WI38 (cell line): ENCODE measurements at regions not wholly inside any gene's neighbourhood (a gene's known extent, or its start where the extent isn't known, plus 50 kb on each side); places are given as distances from the start of the nearest gene placed in this dataset.

Source experiments
- H3K4me3 ChIP-seq: 2 replicates; pipeline ENCODE4 v1.5.1; 2011; ENCODE audit warnings: low read depth, mild to moderate bottlenecking, control low read depth, low read length
- TF ChIP-seq, protein P1 (sequence below): IDR thresholded peaks from 2 replicates; pipeline ENCODE4 v1.5.1; 2012; ENCODE audit warnings: low read depth, mild to moderate bottlenecking, control low read depth, low read length

DNA sequence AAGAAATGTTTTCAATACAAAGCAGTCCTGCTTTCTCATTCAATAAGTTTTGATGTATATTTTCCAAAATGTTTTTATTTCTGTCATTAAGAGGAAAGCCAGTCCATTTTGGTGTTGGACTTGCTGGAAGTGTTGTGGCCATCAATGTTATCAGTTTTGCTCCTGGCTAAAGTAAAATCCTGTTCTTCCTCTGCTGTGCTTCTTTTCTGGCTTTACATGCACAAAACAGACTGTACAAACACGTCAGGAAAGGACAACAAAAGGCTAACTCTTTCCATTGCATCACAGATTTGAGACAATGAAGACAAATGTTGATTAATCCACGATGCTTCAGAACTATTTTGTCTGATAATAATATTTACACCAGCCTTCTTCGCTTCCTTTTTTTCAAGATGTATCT is 735.4 kb downstream of the LTN1 start:
- H3K4me3 ChIP-seq = no peak overlapping the region
- TF ChIP-seq, protein P1, sequence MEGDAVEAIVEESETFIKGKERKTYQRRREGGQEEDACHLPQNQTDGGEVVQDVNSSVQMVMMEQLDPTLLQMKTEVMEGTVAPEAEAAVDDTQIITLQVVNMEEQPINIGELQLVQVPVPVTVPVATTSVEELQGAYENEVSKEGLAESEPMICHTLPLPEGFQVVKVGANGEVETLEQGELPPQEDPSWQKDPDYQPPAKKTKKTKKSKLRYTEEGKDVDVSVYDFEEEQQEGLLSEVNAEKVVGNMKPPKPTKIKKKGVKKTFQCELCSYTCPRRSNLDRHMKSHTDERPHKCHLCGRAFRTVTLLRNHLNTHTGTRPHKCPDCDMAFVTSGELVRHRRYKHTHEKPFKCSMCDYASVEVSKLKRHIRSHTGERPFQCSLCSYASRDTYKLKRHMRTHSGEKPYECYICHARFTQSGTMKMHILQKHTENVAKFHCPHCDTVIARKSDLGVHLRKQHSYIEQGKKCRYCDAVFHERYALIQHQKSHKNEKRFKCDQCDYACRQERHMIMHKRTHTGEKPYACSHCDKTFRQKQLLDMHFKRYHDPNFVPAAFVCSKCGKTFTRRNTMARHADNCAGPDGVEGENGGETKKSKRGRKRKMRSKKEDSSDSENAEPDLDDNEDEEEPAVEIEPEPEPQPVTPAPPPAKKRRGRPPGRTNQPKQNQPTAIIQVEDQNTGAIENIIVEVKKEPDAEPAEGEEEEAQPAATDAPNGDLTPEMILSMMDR = no peak

DNA sequence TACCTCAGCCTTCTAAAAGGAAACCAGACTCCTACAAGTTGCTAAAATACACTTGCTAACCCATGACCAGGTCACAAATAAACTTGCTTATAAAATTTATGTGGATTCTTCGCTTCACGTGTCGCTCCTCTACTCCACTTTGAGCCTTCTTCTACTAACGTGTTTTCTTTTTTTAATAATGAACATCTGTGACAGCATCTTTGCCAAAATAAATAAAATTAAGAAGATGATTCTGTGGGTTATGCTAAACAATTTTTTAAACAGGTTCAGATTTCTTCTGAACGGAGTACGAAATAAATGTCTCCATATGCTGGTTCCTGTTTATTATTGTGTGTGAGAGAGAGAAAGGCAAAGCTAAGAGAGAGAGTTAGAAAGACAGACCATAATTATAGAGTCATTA is 735.8 kb downstream of the LTN1 start:
- no peak overlapping the region for H3K4me3 ChIP-seq
- TF ChIP-seq, protein P1 = no peak

DNA sequence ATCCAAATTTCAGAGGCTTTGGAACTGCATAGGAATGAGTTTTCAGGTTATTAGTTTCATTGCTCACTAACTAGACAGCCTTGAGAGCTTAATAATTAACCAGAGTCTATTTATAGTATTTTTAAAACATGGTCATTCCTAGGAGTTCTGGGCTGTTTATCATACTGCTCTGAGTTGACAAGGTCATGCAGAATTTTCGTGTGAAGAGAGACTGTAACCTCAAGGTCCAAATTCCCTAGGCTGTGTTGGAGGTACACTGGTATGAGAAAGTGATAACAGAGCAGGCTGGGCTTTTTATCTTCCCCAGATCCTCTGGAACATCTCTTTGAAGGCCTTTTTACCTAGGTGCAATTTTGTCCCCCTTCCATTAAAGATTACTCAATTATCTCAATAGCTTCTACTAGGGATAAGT is 736.3 kb downstream of the LTN1 start:
- H3K4me3 ChIP-seq = no peak overlapping the region
- TF ChIP-seq, protein P1 = no peak

DNA sequence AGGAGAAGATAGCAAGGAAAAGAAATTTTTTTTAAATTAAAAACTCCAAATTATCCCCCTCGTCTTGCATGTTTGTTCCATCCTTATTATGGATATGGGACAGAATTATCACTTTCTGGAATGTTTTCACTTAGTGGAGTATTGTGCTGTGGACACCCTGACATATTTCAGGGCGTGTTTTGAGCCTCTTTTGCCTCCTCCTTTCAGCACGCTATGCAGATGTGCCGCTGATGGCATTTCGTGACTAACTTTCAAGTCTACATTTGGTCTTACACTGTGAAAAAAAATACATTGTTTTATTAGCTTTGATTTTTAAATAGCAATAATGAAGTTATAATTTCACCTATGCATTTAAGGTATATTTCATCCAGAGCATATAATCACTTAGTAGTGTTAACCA is 738.7 kb downstream of the LTN1 start:
- TF ChIP-seq, protein P1 = no peak
- H3K4me3 ChIP-seq = no peak overlapping the region

DNA sequence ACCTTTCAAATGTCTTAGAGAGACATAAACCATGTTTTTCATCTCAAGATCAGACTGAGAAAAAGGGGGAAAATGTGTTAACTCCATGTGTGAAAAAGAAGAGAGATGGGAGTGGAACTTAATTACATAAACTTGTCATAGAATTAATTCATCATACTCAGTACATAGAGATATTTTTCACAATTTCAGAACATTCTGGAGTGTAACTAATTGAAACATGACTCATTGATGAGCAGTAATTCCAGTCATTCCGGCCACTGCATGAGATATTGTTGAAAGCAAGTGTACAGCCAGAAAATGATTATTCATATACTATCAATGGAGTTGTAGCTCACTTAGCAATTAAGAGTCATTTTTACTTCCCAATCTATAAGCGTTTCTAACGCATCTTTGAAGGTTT is 739.3 kb downstream of the LTN1 start:
- no peak overlapping the region for H3K4me3 ChIP-seq
- TF ChIP-seq, protein P1 = no peak

DNA sequence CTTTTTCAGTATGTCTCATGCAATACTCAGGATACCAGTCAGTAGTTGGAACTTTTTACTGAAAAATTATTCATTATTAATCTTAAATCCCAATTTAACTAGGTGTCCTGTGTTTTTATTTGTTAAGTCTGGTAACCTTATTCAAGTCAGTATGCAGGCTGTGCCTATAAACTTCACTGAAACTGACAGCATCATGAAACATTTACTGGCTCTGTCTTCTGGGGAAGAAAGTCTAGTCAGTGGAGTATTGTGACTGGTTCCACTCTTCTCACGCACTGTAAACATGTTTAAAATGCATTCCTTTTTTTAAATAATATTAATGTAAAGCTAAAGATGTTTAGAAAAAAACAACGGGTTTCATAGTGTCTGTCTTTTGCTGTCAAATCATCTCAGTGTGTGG is 739.7 kb downstream of the LTN1 start:
- H3K4me3 ChIP-seq = no peak overlapping the region
- TF ChIP-seq, protein P1 = no peak

DNA sequence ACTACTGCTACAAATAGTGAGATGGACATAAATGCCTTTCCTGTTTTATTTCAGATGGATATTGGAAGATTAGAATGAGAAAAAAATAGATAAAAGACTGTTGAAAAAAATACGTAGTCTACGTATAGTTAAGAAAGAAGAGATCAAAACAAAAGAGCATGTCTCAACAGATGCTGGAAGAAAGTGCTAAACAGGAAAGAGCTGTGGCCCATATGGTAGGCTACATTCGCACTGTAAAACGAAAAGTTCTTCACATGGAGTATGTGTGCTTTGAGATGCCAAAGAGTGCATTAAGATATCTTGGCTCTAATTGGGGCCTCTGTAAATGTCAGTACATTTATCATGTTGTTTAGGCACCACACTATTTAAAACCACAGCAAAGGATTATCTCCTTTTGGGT is 741.7 kb downstream of the LTN1 start:
- TF ChIP-seq, protein P1 = no peak
- H3K4me3 ChIP-seq = no peak overlapping the region
